IMR-90 (cell line): ENCODE measurements at regions not wholly inside any gene's neighbourhood (a gene's known extent, or its start where the extent isn't known, plus 50 kb on each side); places are given as distances from the start of the nearest gene placed in this dataset.

ENCODE experiments used
- ATAC-seq: fragments of 200-7000 bp; cut with Tn5 transposase; 2 replicates; pipeline ENCODE4 v1.9.1; 2020; ENCODE audit warnings: low read depth, mild to moderate bottlenecking, moderate library complexity
- BruUV-seq: library from RNA; stranded (reverse); fragments of 400-500 nt; replicated peaks from 2 replicates; lab custom pipeline; 2021; lab: Mats Ljungman, UMichigan
- CTCF ChIA-PET: fragments of 300-600 bp; formaldehyde crosslinking; extraction: SDS; loops from one replicate; lab custom pipeline; 2021; ENCODE audit warnings: antibody characterized with exemption; lab: Yijun Ruan, JAX
- POLR2A ChIA-PET: fragments of 300-600 bp; sonication (Branson Sonifier 250); formaldehyde crosslinking; loops from one replicate; lab custom pipeline; 2022; ENCODE audit warnings: antibody characterized with exemption; ENCODE audit not compliant: unreplicated experiment; lab: Charles Lee
- DNase-seq: peaks from one replicate; pipeline ENCODE4 v3.0.0; 2013
- H2AFZ ChIP-seq: replicated peaks from 2 replicates; pipeline ENCODE3; 2013; ENCODE audit warnings: low read length, mild to moderate bottlenecking; ENCODE audit not compliant: poor library complexity
- H2AK5ac ChIP-seq: 2 replicates; pipeline ENCODE4 v1.6.1; 2013; ENCODE audit warnings: low read depth, low read length, inconsistent platforms
- H2AK9ac ChIP-seq: replicated peaks from 2 replicates; pipeline ENCODE3; 2013; ENCODE audit warnings: mild to moderate bottlenecking, low read depth, low read length, moderate library complexity; ENCODE audit not compliant: poor library complexity
- H2BK120ac ChIP-seq: 2 replicates; pipeline ENCODE4 v1.6.1; 2013; ENCODE audit warnings: low read depth, low read length, inconsistent platforms
- H2BK15ac ChIP-seq: 3 replicates; pipeline ENCODE4 v1.6.1; 2013; ENCODE audit warnings: low read depth, low read length, inconsistent platforms
- H2BK20ac ChIP-seq: 2 replicates; pipeline ENCODE4 v1.6.1; 2013; ENCODE audit warnings: low read depth, mild to moderate bottlenecking, inconsistent platforms, low read length, moderate library complexity
- H2BK5ac ChIP-seq: 2 replicates; pipeline ENCODE4 v1.6.1; 2013; ENCODE audit warnings: mild to moderate bottlenecking, low read depth, low read length, inconsistent platforms; ENCODE audit not compliant: poor library complexity, severe bottlenecking
- H3K14ac ChIP-seq: replicated peaks from 2 replicates; pipeline ENCODE4 v1.6.1; 2013; ENCODE audit warnings: low read depth, low read length, inconsistent platforms
- H3K18ac ChIP-seq: 2 replicates; pipeline ENCODE4 v1.6.1; 2013; ENCODE audit warnings: low read depth, low read length, control low read depth
- H3K23ac ChIP-seq: 2 replicates; pipeline ENCODE4 v1.6.1; 2013; ENCODE audit warnings: low read depth, low read length, inconsistent platforms
- H3K27ac ChIP-seq: 2 replicates; pipeline ENCODE4 v1.5.1; 2013; ENCODE audit warnings: mild to moderate bottlenecking, control low read depth, low read length; ENCODE audit not compliant: insufficient read depth
- H3K27me3 ChIP-seq: 2 replicates; pipeline ENCODE4 v1.6.1; 2013; ENCODE audit warnings: low read length; ENCODE audit not compliant: control insufficient read depth, insufficient read depth
- H3K36me3 ChIP-seq: 2 replicates; pipeline ENCODE4 v1.6.1; 2013; ENCODE audit warnings: low read length, mixed read lengths; ENCODE audit not compliant: control insufficient read depth, insufficient read depth
- H3K4ac ChIP-seq: 2 replicates; pipeline ENCODE4 v1.6.1; 2013; ENCODE audit warnings: low read depth, low read length, inconsistent platforms
- H3K4me1 ChIP-seq: 2 replicates; pipeline ENCODE4 v1.6.1; 2013; ENCODE audit warnings: low read length, mixed read lengths; ENCODE audit not compliant: control insufficient read depth, insufficient read depth
- H3K4me2 ChIP-seq: 2 replicates; pipeline ENCODE4 v1.6.1; 2013; ENCODE audit warnings: low read depth, mild to moderate bottlenecking, control low read depth, low read length, moderate library complexity
- H3K4me3 ChIP-seq: 2 replicates; pipeline ENCODE4 v1.5.1; 2013; ENCODE audit warnings: low read depth, mild to moderate bottlenecking, control low read depth, low read length, moderate library complexity; ENCODE audit not compliant: insufficient read depth
- H3K56ac ChIP-seq: 2 replicates; pipeline ENCODE4 v1.6.1; 2013; ENCODE audit warnings: low read length, inconsistent platforms; ENCODE audit not compliant: insufficient read depth; ENCODE audit errors: extremely low read depth
- H3K79me1 ChIP-seq, 2 experiments: 2 replicates each; pipeline ENCODE4 v1.6.1; 2013; ENCODE audit warnings: low read length in 2 of 2, inconsistent platforms in 1 of 2, low read depth in 1 of 2
- H3K9ac ChIP-seq: 2 replicates; pipeline ENCODE4 v1.6.1; 2013; ENCODE audit warnings: low read depth, low read length, control low read depth
- H3K9me1 ChIP-seq: 2 replicates; pipeline ENCODE4 v1.6.1; 2013; ENCODE audit warnings: low read length, inconsistent platforms; ENCODE audit not compliant: insufficient read depth
- H3K9me3 ChIP-seq: 2 replicates; pipeline ENCODE4 v1.6.1; 2013; ENCODE audit warnings: low read length; ENCODE audit not compliant: control insufficient read depth, insufficient read depth
- H4K20me1 ChIP-seq: 2 replicates; pipeline ENCODE4 v1.6.1; 2013; ENCODE audit warnings: low read length, inconsistent platforms; ENCODE audit not compliant: insufficient read depth
- H4K5ac ChIP-seq: 2 replicates; pipeline ENCODE4 v1.6.1; 2013; ENCODE audit warnings: mild to moderate bottlenecking, low read depth, low read length, control low read depth
- H4K8ac ChIP-seq, 2 experiments: 2 replicates each; pipeline ENCODE4 v1.6.1; 2013; ENCODE audit warnings: low read depth in 2 of 2, low read length in 2 of 2, control low read depth in 1 of 2, inconsistent platforms in 1 of 2
- H4K91ac ChIP-seq: 2 replicates; pipeline ENCODE4 v1.6.1; 2013; ENCODE audit warnings: low read depth, low read length, inconsistent platforms; ENCODE audit not compliant: insufficient read depth
- BHLHE40 ChIP-seq: fragments of 150-350 bp; IDR thresholded peaks from 2 replicates; pipeline ENCODE4 v1.6.1; 2016; ENCODE audit warnings: mild to moderate bottlenecking, low read depth, low read length
- CEBPB ChIP-seq: IDR thresholded peaks from 2 replicates; pipeline ENCODE4 v1.6.1; 2012; ENCODE audit warnings: low read depth, low read length, improper control_type of control experiment
- CHD1 ChIP-seq: IDR thresholded peaks from 2 replicates; pipeline ENCODE4 v1.6.1; 2012; ENCODE audit warnings: low read depth, low read length, improper control_type of control experiment
- FOS ChIP-seq: fragments of 150-350 bp; IDR thresholded peaks from 2 replicates; pipeline ENCODE4 v1.6.1; 2016; ENCODE audit warnings: low read depth, low read length
- MAFK ChIP-seq: IDR thresholded peaks from 2 replicates; pipeline ENCODE4 v1.6.1; 2012; ENCODE audit warnings: low read depth, low read length, improper control_type of control experiment
- MAZ ChIP-seq: IDR thresholded peaks from 2 replicates; pipeline ENCODE4 v1.6.1; 2012; ENCODE audit warnings: low read depth, mild to moderate bottlenecking, low read length, improper control_type of control experiment, moderate library complexity, borderline replicate concordance
- MXI1 ChIP-seq: IDR thresholded peaks from 2 replicates; pipeline ENCODE4 v1.6.1; 2012; ENCODE audit warnings: low read depth, mild to moderate bottlenecking, low read length, moderate library complexity, borderline replicate concordance
- NFE2L2 ChIP-seq: fragments of 150-350 bp; IDR thresholded peaks from 2 replicates; pipeline ENCODE4 v1.6.1; 2016; ENCODE audit warnings: low read depth, mild to moderate bottlenecking, low read length
- POLR2A ChIP-seq: IDR thresholded peaks from 2 replicates; pipeline ENCODE4 v1.6.1; 2012; ENCODE audit warnings: mild to moderate bottlenecking, low read depth, low read length
- RAD21 ChIP-seq: IDR thresholded peaks from 2 replicates; pipeline ENCODE4 v1.6.1; 2012; ENCODE audit warnings: low read length, improper control_type of control experiment
- RCOR1 ChIP-seq: IDR thresholded peaks from 2 replicates; pipeline ENCODE4 v1.6.1; 2012; ENCODE audit warnings: mild to moderate bottlenecking, low read length, improper control_type of control experiment; ENCODE audit not compliant: insufficient replicate concordance
- RFX5 ChIP-seq: IDR thresholded peaks from 2 replicates; pipeline ENCODE4 v1.8.0; 2012; ENCODE audit warnings: low read depth, mild to moderate bottlenecking, low read length, moderate library complexity
- SMC3 ChIP-seq: fragments of 150-350 bp; IDR thresholded peaks from 2 replicates; pipeline ENCODE4 v1.6.1; 2016; ENCODE audit warnings: low read depth, mild to moderate bottlenecking, antibody characterized with exemption, low read length, moderate library complexity
- WGBS, 2 experiments: methylation state at CpG; one replicate each; pipeline versions ENCODE4 v1.1.5 to v1.1.7; 2013; ENCODE audit warnings: missing lambda C conversion rate in 2 of 2; ENCODE audit not compliant: insufficient read length in 1 of 2; ENCODE audit errors: extremely low coverage in 2 of 2; 5-methylcytosine and 5-hydroxymethylcytosine counted together
- dilution Hi-C: fragments of 300-500 bp; cut with HindIII; formaldehyde crosslinking; loops from one replicate; pipeline ENCODE4 v1.14.3; 2018; ENCODE audit warnings: low sequenced_read_pairs; ENCODE audit not compliant: unreplicated experiment
- in situ Hi-C: fragments of 300-500 bp; cut with MboI; formaldehyde crosslinking; loops from 3 replicates; pipeline ENCODE4 v1.14.3; 2019; ENCODE audit warnings: low sequenced_read_pairs, inconsistent platforms, mixed read lengths
- intact Hi-C: fragments of 100-400 bp; cut with micrococcal nuclease; formaldehyde crosslinking; loops from 2 replicates; pipeline ENCODE4 v1.10.0; 2022
- TF ChIP-seq, protein P1 (sequence below): fragments of 150-350 bp; IDR thresholded peaks from 2 replicates; pipeline ENCODE4 v1.6.1; 2016; ENCODE audit warnings: low read depth, mild to moderate bottlenecking, low read length, moderate library complexity, borderline replicate concordance
- TF ChIP-seq, protein P2 (sequence below): fragments of 150-350 bp; IDR thresholded peaks from 2 replicates; pipeline ENCODE4 v1.6.1; 2017; ENCODE audit warnings: mild to moderate bottlenecking, antibody characterized with exemption, low read length, low read depth
- TF ChIP-seq, protein P3 (sequence below): conservative IDR thresholded peaks from 2 replicates; pipeline ENCODE4 v1.5.1; 2012; ENCODE audit warnings: mild to moderate bottlenecking, low read depth, low read length, improper control_type of control experiment

DNA sequence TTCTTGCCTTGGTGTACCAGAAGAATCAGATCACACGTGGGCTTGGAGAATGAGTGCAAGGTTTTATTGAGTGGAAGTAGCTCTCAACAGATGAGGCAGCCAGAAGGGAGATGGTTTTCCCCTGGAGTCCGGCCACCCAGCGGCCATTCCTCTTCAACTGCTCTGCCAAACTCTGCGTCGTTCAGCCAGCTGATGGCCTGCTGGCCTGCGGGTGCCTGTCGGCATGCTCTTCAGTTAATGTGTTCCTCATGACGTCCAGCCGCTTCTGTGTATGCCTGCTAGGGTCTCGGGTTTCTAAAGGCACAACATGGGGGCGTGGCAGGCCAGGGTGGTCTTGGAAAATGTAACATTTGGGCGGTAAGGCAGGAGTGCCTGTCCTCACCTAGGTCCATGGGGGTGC is 487.9 kb upstream of the LRRC4C start:
- DNase-seq (no peak), ATAC-seq (no peak)
- Histone ChIP-seq H2BK15ac (no peak overlapping the region), H3K18ac (no peak overlapping the region), H3K4me3 (no peak overlapping the region), H3K4me2 (no peak overlapping the region), H3K4me1 (no peaks in the 10 kb centered on the region), H3K9ac (no peak overlapping the region), H3K79me1 (no peaks in the 10 kb centered on the region), H3K9me3 (peaks cover 4% of the 10 kb centered on the region), H2AK9ac (no peak overlapping the region), H4K8ac (no peak overlapping the region), H3K23ac (no peak overlapping the region), H3K9me1 (no peaks in the 10 kb centered on the region), H3K36me3 (no peaks in the 10 kb centered on the region), H2AFZ (no peak overlapping the region), H2BK5ac (no peak overlapping the region), H3K56ac (no peak overlapping the region), H4K91ac (no peak overlapping the region), H4K20me1 (no peaks in the 10 kb centered on the region), H3K27me3 (no peaks in the 10 kb centered on the region), H2BK120ac (no peak overlapping the region), H3K4ac (no peak overlapping the region), H4K5ac (no peak overlapping the region), H3K27ac (no peak overlapping the region), H2AK5ac (no peak overlapping the region), H2BK20ac (no peak overlapping the region), H3K14ac (no peak overlapping the region)
- dilution Hi-C loops: no loop called here
- 46% methylated on average over 5 of the region's 12 CpGs; no CpG with 5 or more reads in 1 of the 2 experiments for WGBS, 2 experiments
- in situ Hi-C loops: no loop called here
- no TSS peak for BruUV-seq
- intact Hi-C loops: no loop called here
- POLR2A ChIA-PET: no interaction called here
- TF ChIP-seq, protein P1, sequence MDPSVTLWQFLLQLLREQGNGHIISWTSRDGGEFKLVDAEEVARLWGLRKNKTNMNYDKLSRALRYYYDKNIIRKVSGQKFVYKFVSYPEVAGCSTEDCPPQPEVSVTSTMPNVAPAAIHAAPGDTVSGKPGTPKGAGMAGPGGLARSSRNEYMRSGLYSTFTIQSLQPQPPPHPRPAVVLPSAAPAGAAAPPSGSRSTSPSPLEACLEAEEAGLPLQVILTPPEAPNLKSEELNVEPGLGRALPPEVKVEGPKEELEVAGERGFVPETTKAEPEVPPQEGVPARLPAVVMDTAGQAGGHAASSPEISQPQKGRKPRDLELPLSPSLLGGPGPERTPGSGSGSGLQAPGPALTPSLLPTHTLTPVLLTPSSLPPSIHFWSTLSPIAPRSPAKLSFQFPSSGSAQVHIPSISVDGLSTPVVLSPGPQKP: no peak
- TF ChIP-seq, protein P2, sequence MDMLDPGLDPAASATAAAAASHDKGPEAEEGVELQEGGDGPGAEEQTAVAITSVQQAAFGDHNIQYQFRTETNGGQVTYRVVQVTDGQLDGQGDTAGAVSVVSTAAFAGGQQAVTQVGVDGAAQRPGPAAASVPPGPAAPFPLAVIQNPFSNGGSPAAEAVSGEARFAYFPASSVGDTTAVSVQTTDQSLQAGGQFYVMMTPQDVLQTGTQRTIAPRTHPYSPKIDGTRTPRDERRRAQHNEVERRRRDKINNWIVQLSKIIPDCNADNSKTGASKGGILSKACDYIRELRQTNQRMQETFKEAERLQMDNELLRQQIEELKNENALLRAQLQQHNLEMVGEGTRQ: no peak
- TF ChIP-seq MXI1: no peak
- no peak for TF ChIP-seq MAZ
- no peak for TF ChIP-seq POLR2A
- no peak for TF ChIP-seq SMC3
- no peak for TF ChIP-seq RCOR1
- TF ChIP-seq CHD1: no peak
- no peak for TF ChIP-seq NFE2L2
- no peak for TF ChIP-seq BHLHE40
- no peak for TF ChIP-seq RFX5
- TF ChIP-seq, protein P3, sequence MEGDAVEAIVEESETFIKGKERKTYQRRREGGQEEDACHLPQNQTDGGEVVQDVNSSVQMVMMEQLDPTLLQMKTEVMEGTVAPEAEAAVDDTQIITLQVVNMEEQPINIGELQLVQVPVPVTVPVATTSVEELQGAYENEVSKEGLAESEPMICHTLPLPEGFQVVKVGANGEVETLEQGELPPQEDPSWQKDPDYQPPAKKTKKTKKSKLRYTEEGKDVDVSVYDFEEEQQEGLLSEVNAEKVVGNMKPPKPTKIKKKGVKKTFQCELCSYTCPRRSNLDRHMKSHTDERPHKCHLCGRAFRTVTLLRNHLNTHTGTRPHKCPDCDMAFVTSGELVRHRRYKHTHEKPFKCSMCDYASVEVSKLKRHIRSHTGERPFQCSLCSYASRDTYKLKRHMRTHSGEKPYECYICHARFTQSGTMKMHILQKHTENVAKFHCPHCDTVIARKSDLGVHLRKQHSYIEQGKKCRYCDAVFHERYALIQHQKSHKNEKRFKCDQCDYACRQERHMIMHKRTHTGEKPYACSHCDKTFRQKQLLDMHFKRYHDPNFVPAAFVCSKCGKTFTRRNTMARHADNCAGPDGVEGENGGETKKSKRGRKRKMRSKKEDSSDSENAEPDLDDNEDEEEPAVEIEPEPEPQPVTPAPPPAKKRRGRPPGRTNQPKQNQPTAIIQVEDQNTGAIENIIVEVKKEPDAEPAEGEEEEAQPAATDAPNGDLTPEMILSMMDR: no peak
- TF ChIP-seq FOS: no peak
- no peak for TF ChIP-seq CEBPB
- no peak for TF ChIP-seq MAFK
- no peak for TF ChIP-seq RAD21
- CTCF ChIA-PET: no interaction called here
